ENCODE measurements at regions not wholly inside any gene's neighbourhood (a gene's known extent, or its start where the extent isn't known, plus 50 kb on each side); places are given as distances from the start of the nearest gene placed in this dataset.

DNA sequence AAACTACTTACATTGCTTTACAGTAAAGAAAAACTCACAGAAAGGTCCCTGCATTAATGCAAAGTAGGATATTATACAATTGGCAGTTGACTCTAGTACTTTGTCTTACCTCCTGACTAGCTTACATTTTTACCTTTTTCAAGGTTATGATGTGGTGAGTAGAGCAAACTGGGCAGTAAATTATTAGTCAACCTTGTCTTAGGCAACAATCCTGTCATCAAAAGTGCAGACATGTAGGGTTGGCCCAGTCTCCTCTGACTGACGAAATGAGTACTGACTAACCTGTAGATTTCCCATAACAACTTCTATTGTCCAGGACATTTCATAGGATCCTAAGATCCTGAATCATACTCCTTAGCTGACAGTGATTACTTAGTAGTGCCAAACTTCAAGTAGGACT is 142.0 kb upstream of the NUDT6 start:
- TF ChIP-seq, protein P1, sequence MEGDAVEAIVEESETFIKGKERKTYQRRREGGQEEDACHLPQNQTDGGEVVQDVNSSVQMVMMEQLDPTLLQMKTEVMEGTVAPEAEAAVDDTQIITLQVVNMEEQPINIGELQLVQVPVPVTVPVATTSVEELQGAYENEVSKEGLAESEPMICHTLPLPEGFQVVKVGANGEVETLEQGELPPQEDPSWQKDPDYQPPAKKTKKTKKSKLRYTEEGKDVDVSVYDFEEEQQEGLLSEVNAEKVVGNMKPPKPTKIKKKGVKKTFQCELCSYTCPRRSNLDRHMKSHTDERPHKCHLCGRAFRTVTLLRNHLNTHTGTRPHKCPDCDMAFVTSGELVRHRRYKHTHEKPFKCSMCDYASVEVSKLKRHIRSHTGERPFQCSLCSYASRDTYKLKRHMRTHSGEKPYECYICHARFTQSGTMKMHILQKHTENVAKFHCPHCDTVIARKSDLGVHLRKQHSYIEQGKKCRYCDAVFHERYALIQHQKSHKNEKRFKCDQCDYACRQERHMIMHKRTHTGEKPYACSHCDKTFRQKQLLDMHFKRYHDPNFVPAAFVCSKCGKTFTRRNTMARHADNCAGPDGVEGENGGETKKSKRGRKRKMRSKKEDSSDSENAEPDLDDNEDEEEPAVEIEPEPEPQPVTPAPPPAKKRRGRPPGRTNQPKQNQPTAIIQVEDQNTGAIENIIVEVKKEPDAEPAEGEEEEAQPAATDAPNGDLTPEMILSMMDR (IDR thresholded peaks at IDR 0.05) = no peak
- no peak for TF ChIP-seq POLR2A (IDR thresholded peaks at IDR 0.05; ENCODE audit: low read length)
- TF ChIP-seq CHD2 (IDR thresholded peaks at IDR 0.05; ENCODE audit: low read length, partially characterized antibody) = no peak
- TF ChIP-seq, protein P2, sequence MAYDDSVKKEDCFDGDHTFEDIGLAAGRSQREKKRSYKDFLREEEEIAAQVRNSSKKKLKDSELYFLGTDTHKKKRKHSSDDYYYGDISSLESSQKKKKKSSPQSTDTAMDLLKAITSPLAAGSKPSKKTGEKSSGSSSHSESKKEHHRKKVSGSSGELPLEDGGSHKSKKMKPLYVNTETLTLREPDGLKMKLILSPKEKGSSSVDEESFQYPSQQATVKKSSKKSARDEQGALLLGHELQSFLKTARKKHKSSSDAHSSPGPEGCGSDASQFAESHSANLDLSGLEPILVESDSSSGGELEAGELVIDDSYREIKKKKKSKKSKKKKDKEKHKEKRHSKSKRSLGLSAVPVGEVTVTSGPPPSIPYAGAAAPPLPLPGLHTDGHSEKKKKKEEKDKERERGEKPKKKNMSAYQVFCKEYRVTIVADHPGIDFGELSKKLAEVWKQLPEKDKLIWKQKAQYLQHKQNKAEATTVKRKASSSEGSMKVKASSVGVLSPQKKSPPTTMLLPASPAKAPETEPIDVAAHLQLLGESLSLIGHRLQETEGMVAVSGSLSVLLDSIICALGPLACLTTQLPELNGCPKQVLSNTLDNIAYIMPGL (CRISPR knock-in tag; IDR thresholded peaks at IDR 0.05; ENCODE audit: borderline replicate concordance) = no peak
- TF ChIP-seq EP300 (IDR thresholded peaks at IDR 0.05) = peak; percentile 10 to 50; a peak in 1 of 5 replicates
- no peak for TF ChIP-seq CBX2 (IDR thresholded peaks at IDR 0.05; ENCODE audit: borderline replicate concordance, low read depth)
- TF ChIP-seq, protein P3, sequence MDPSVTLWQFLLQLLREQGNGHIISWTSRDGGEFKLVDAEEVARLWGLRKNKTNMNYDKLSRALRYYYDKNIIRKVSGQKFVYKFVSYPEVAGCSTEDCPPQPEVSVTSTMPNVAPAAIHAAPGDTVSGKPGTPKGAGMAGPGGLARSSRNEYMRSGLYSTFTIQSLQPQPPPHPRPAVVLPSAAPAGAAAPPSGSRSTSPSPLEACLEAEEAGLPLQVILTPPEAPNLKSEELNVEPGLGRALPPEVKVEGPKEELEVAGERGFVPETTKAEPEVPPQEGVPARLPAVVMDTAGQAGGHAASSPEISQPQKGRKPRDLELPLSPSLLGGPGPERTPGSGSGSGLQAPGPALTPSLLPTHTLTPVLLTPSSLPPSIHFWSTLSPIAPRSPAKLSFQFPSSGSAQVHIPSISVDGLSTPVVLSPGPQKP (IDR thresholded peaks at IDR 0.05; ENCODE audit: low read depth, low read length) = no peak
- TF ChIP-seq RCOR1 (IDR thresholded peaks at IDR 0.05; ENCODE audit: low read depth, low read length) = no peak
- TF ChIP-seq NR3C1 (IDR thresholded peaks at IDR 0.05) = no peak
- TF ChIP-seq NFE2L2 (conservative IDR thresholded peaks at IDR 0.05; ENCODE audit: low read length) = no peak
- no peak for TF ChIP-seq MYC (IDR thresholded peaks at IDR 0.05; ENCODE audit: borderline replicate concordance, low read length)
- TF ChIP-seq HDAC2 (IDR thresholded peaks at IDR 0.05) = no peak
- no peak for TF ChIP-seq RAD21 (conservative IDR thresholded peaks at IDR 0.05 in 1 of 2, IDR thresholded peaks at IDR 0.05 in 1 of 2)
